ENCODE measurements at regions not wholly inside any gene's neighbourhood (a gene's known extent, or its start where the extent isn't known, plus 50 kb on each side); places are given as distances from the start of the nearest gene placed in this dataset.
"Not testable (repeated sequence)": the region's sequence is repeated elsewhere in the genome, so short reads cannot be mapped to it uniquely, and the experiment has no call there.

- TF ChIP-seq CTCF (IDR thresholded peaks at IDR 0.05), result no peak
- Histone ChIP-seq H3K4me3 (no peak overlapping the region), H3K27me3 (no peaks in the 10 kb centered on the region), H3K27ac (no peak overlapping the region), H3K36me3 (no peaks in the 10 kb centered on the region), H3K4me1 (no peaks in the 10 kb centered on the region), H3K9me3 (no peaks in the 10 kb centered on the region)
- intact Hi-C loops (cut with DNase I), result no loop called here
- DNase-seq (ENCODE audit: low spot score in 2 of 2), result no peak
These were observed 315.3 kb downstream of the BMPER start for GRCh38 chr7:34220506-34221185.

- no peak for DNase-seq (ENCODE audit: low spot score in 2 of 2)
- no peak overlapping the region for H3K27ac ChIP-seq
- no peak for TF ChIP-seq CTCF (IDR thresholded peaks at IDR 0.05)
- H3K4me3 ChIP-seq, result no peak overlapping the region
- H3K36me3 ChIP-seq, result no peaks in the 10 kb centered on the region
- H3K27me3 ChIP-seq, result no peaks in the 10 kb centered on the region
- intact Hi-C loops (cut with DNase I), result no loop called here
- H3K4me1 ChIP-seq, result no peaks in the 10 kb centered on the region
- no peaks in the 10 kb centered on the region for H3K9me3 ChIP-seq
These were observed 317.0 kb downstream of the BMPER start for GRCh38 chr7:34222316-34222715.

- intact Hi-C loops (cut with DNase I), result no loop called here
- H3K36me3 ChIP-seq, result no peaks in the 10 kb centered on the region
- no peak for TF ChIP-seq CTCF (IDR thresholded peaks at IDR 0.05)
These were observed 317.4 kb downstream of the BMPER start for GRCh38 chr7:34222722-34223121.

GRCh38 chr7:34224281-34224680, 318.9 kb downstream of the BMPER start:
- intact Hi-C loops (cut with DNase I), result no loop called here

More at GRCh38 chr7:34222722-34223121, 317.4 kb downstream of the BMPER start:
- Histone ChIP-seq H3K4me1 (no peaks in the 10 kb centered on the region), H3K9me3 (no peaks in the 10 kb centered on the region), H3K4me3 (no peak overlapping the region), H3K27me3 (no peaks in the 10 kb centered on the region), H3K27ac (no peak overlapping the region)
- DNase-seq (ENCODE audit: low spot score in 2 of 2), result no peak

GRCh38 chr7:34225193-34225592, 319.9 kb downstream of the BMPER start:
- TF ChIP-seq CTCF (IDR thresholded peaks at IDR 0.05), result no peak
- Histone ChIP-seq H3K9me3 (no peaks in the 10 kb centered on the region), H3K36me3 (no peaks in the 10 kb centered on the region), H3K27me3 (no peaks in the 10 kb centered on the region), H3K27ac (no peak overlapping the region), H3K4me3 (no peak overlapping the region), H3K4me1 (no peaks in the 10 kb centered on the region)
- no peak for DNase-seq (ENCODE audit: low spot score in 2 of 2)
- intact Hi-C loops (cut with DNase I), result no loop called here

More at GRCh38 chr7:34224281-34224680, 318.9 kb downstream of the BMPER start:
- Histone ChIP-seq H3K27me3 (no peaks in the 10 kb centered on the region), H3K4me3 (no peak overlapping the region), H3K36me3 (no peaks in the 10 kb centered on the region), H3K27ac (no peak overlapping the region), H3K9me3 (no peaks in the 10 kb centered on the region), H3K4me1 (no peaks in the 10 kb centered on the region)
- no peak for TF ChIP-seq CTCF (IDR thresholded peaks at IDR 0.05)
- no peak for DNase-seq (ENCODE audit: low spot score in 2 of 2)

GRCh38 chr7:34227525-34227924, 322.2 kb downstream of the BMPER start:
- DNase-seq (ENCODE audit: low spot score in 2 of 2), result no peak
- no peaks in the 10 kb centered on the region for H3K36me3 ChIP-seq
- H3K4me1 ChIP-seq, result no peaks in the 10 kb centered on the region
- no peak for TF ChIP-seq CTCF (IDR thresholded peaks at IDR 0.05)
- no peak overlapping the region for H3K4me3 ChIP-seq
- H3K27ac ChIP-seq, result no peak overlapping the region
- no peaks in the 10 kb centered on the region for H3K27me3 ChIP-seq
- no peaks in the 10 kb centered on the region for H3K9me3 ChIP-seq
- intact Hi-C loops (cut with DNase I), result no loop called here

- intact Hi-C loops (cut with DNase I); H3K36me3 ChIP-seq; H3K27ac ChIP-seq; DNase-seq (ENCODE audit: low spot score in 2 of 2); H3K4me3 ChIP-seq; H3K9me3 ChIP-seq; H3K27me3 ChIP-seq; H3K4me1 ChIP-seq: not testable (repeated sequence)
These were observed 329.8 kb downstream of the BMPER start for GRCh38 chr7:34235101-34235500.

All from ascending aorta (tissue), 2 donors.